Gastroesophageal sphincter (tissue), 4 donors: ENCODE measurements at regions not wholly inside any gene's neighbourhood (a gene's known extent, or its start where the extent isn't known, plus 50 kb on each side); places are given as distances from the start of the nearest gene placed in this dataset.

Experiments used
- ATAC-seq: fragments of 150-250 bp; one replicate; pipeline ENCODE4 v1.9.1; 2016; ENCODE audit warnings: mild to moderate bottlenecking, moderate library complexity
- H3K27ac ChIP-seq, 4 donors: fragments of 200-600 bp; sonication (generic) in 3 of 4; 1 replicate in 3 of 4; 2 replicates in 1 of 4; pipeline ENCODE4 v1.5.1; 2016 to 2019
- H3K27me3 ChIP-seq: fragments of 200-600 bp; sonication (generic); one replicate; pipeline ENCODE4 v1.5.1; 2019
- H3K36me3 ChIP-seq, 2 donors: fragments of 200-600 bp; sonication (generic); one replicate each; pipeline ENCODE4 v1.5.1; 2019; ENCODE audit warnings: control low read depth in 1 of 2
- H3K4me1 ChIP-seq, 3 donors: fragments of 200-600 bp; sonication (generic); 1 replicate in 2 of 3; 2 replicates in 1 of 3; pipeline ENCODE4 v1.5.1; 2016 to 2019; ENCODE audit warnings: control low read depth in 2 of 3
- H3K4me3 ChIP-seq, 2 donors: fragments of 200-600 bp; sonication (generic); one replicate each; pipeline ENCODE4 v1.5.1; 2019; ENCODE audit warnings: mild to moderate bottlenecking in 1 of 2, moderate library complexity in 1 of 2
- H3K9me3 ChIP-seq, 3 donors: fragments of 200-600 bp; sonication (generic); one replicate each; pipeline ENCODE4 v1.5.1; 2017 to 2019; ENCODE audit warnings: control low read depth in 2 of 3
- EP300 ChIP-seq: sonication (generic); formaldehyde crosslinking; IDR thresholded peaks from one replicate; pipeline ENCODE4 v1.6.1; 2017; ENCODE audit warnings: antibody characterized with exemption, mild to moderate bottlenecking
- POLR2A ChIP-seq, 2 donors: fragments of 450-650 bp; IDR thresholded peaks; one replicate each; pipeline ENCODE4 v1.6.1; 2017; ENCODE audit warnings: antibody characterized with exemption in 2 of 2, mild to moderate bottlenecking in 2 of 2, moderate library complexity in 1 of 2
- POLR2AphosphoS5 ChIP-seq: sonication (generic); formaldehyde crosslinking; IDR thresholded peaks from one replicate; pipeline ENCODE4 v1.6.1; 2017; ENCODE audit warnings: antibody characterized with exemption
- WGBS, 2 donors: methylation state at CpG; one replicate each; pipeline ENCODE4 v1.1.5; 2018; ENCODE audit warnings: low coverage in 1 of 2; 5-methylcytosine and 5-hydroxymethylcytosine counted together
- TF ChIP-seq, protein P1 (sequence below), 4 experiments: fragments of 200-600 bp in 2 of 4; fragments of 450-650 bp in 2 of 4; sonication (generic) in 1 of 4; IDR thresholded peaks; one replicate each; pipeline ENCODE4 v1.5.1; 2017 to 2019; ENCODE audit warnings: antibody characterized with exemption in 4 of 4, mild to moderate bottlenecking in 2 of 4, moderate library complexity in 2 of 4

DNA sequence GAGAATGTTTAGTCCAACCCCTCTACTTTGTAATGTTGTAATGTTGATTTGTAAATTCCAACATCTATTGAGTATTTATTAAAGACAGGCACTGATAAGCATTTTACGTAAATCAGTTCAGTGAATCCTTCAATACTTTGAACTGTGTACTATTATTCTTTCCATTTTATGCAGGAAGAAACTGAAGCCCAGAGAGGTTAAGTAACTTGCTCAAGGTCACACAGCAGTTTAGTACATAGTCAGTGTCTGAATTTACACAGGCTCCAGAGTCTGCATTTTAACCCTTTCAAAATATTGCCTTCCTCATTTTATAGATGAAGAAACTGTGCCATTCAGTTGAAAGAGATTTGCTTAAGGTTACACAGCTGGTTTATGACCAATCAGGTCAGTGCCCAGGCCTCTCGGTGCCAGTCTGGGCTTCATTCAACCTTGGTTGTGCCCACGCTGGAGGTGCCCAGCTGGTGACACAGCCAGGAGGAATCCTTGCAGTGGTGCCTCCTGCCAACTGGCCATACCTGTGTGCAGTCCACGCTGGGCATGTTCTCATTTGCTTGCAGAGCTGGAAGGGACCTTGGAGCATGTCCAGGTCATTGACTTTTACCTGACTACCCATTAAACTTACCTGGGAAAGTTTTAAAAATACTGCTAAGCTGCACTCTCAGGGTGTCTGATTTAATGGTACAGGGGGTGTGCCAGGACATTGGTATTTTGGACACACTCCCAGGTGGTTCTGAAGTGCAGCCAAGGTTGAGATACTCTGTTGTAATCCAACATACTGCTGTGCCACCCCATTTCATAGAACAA, 74.3 kb upstream of the CYRIA start:
- no peak for ATAC-seq
- Histone ChIP-seq H3K36me3 (no peaks in the 10 kb centered on the region), H3K4me3 (no peak overlapping the region), H3K9me3 (no peaks in the 10 kb centered on the region), H3K4me1 (peaks cover 0 to 12% (median 0%) of the 10 kb centered on the region in 3 donors), H3K27me3 (peaks cover 3% of the 10 kb centered on the region), H3K27ac (no peak overlapping the region)
- 61 to 94% methylated on average over 1 to 3 of the region's 4 CpGs for WGBS, 2 donors
- TF ChIP-seq, protein P1, sequence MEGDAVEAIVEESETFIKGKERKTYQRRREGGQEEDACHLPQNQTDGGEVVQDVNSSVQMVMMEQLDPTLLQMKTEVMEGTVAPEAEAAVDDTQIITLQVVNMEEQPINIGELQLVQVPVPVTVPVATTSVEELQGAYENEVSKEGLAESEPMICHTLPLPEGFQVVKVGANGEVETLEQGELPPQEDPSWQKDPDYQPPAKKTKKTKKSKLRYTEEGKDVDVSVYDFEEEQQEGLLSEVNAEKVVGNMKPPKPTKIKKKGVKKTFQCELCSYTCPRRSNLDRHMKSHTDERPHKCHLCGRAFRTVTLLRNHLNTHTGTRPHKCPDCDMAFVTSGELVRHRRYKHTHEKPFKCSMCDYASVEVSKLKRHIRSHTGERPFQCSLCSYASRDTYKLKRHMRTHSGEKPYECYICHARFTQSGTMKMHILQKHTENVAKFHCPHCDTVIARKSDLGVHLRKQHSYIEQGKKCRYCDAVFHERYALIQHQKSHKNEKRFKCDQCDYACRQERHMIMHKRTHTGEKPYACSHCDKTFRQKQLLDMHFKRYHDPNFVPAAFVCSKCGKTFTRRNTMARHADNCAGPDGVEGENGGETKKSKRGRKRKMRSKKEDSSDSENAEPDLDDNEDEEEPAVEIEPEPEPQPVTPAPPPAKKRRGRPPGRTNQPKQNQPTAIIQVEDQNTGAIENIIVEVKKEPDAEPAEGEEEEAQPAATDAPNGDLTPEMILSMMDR (IDR thresholded peaks at IDR 0.05) = no peak
- TF ChIP-seq POLR2A (IDR thresholded peaks at IDR 0.05) (no peak), POLR2AphosphoS5 (no peak), EP300 (no peak)

DNA sequence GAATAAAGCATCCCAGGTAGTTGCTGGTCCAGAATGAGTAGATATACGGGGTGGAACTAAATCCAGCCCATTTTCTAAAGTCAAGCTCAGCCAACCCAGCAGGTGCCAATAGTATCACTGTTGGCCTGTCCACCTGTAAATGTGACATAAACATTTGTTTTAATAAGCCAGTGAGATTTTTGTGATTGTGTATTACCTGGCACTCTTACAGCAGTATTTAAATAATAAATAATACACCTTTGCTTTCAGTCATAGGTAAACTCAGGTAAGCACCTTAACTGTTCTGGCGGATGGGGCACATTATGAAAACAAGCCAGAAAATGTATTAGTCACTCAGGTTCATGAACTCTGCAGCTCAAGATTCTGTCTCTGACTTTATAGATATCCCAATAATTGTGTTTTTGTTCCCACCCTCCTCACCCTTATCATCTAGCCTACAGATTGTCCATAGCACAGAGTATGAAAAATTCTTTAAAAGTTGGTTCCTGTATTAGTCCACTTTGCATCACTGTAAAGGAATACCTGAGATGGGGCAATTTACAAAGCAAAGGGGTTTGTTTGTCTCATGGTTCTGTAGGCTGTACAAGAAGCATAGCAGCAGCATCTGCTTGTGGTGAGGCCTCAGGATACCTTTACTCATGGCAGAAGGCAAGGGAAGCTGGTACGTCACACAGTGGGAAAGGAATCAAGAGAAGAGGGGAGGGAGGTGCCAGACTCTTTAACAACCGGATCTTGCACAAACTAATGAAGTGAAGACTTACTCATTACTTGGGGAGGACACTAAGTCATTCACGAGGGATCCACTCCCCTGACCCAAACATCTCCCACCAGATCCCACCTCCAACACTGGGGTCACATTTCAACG, 73.0 kb upstream of the CYRIA start:
- peaks cover 0 to 12% (median 0%) of the 10 kb centered on the region in 3 donors for H3K4me1 ChIP-seq
- H3K9me3 ChIP-seq = no peaks in the 10 kb centered on the region
- no peak overlapping the region for H3K4me3 ChIP-seq
- no peaks in the 10 kb centered on the region for H3K36me3 ChIP-seq
- TF ChIP-seq POLR2A (IDR thresholded peaks at IDR 0.05) (no peak), POLR2AphosphoS5 (no peak), EP300 (no peak)
- TF ChIP-seq, protein P1 (IDR thresholded peaks at IDR 0.05) = no peak
- H3K27me3 ChIP-seq = peaks cover 4% of the 10 kb centered on the region
- ATAC-seq = no peak
- WGBS, 2 donors = 79 to 93% methylated on average over 5 of the region's 6 CpGs
- H3K27ac ChIP-seq = no peak overlapping the region

DNA sequence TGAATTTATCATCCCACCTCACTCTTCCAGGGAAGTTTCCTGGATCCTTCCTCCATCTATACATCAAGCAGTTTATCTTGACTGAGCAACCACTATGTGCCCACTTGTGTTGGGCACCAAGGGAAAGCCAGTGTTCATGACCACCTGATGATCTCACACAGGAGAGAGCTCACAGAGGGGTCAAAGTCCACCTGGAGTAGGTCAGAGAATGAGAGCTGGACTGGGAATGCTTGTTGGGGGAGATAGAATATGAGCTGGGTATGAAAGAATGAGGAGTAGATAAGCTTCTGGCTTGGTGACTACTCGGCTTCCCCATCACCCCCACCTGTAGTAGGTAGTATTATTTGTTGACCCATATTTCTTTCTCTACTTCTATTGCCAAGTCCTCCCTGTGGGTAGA, 72.2 kb upstream of the CYRIA start:
- H3K4me1 ChIP-seq = peaks cover 0 to 12% (median 0%) of the 10 kb centered on the region in 3 donors
- H3K27ac ChIP-seq = no peak overlapping the region
- TF ChIP-seq, protein P1 (IDR thresholded peaks at IDR 0.05) = no peak
- TF ChIP-seq POLR2AphosphoS5 = no peak
- TF ChIP-seq POLR2A (IDR thresholded peaks at IDR 0.05) = no peak
- TF ChIP-seq EP300 = no peak
- peaks cover 9% of the 10 kb centered on the region for H3K27me3 ChIP-seq
- no peaks in the 10 kb centered on the region for H3K36me3 ChIP-seq
- no peak for ATAC-seq
- H3K4me3 ChIP-seq = no peak overlapping the region
- no peaks in the 10 kb centered on the region for H3K9me3 ChIP-seq
- 67% methylated on average over 1 of the region's 1 CpG; no CpG with 5 or more reads in 1 of the 2 donors for WGBS, 2 donors

DNA sequence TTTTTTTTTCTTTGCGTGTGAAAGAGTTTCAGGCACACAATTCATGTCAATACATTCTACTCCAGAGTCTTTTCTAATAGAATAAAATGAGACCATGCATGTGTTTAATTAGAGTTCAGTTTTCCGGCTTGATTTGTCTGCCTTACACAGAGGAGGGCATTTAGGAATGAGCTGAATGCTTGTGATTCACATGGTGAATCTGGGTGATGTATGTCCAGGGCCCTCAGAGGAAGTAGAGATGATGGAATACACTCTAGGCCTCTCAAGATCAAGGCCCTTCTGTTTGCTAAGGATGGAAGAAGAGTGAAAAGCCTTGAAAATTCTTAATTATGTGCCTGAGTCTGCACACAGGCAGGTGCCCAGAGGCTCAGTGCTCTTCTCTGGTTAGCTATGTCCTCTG, 71.0 kb upstream of the CYRIA start:
- Histone ChIP-seq H3K27me3 (peaks cover 9% of the 10 kb centered on the region), H3K4me3 (no peak overlapping the region), H3K9me3 (no peaks in the 10 kb centered on the region), H3K36me3 (no peaks in the 10 kb centered on the region), H3K4me1 (peaks cover 0 to 12% (median 0%) of the 10 kb centered on the region in 3 donors), H3K27ac (no peak overlapping the region)
- 76 to 100% methylated on average over 2 of the region's 2 CpGs for WGBS, 2 donors
- no peak for ATAC-seq
- TF ChIP-seq, protein P1 (IDR thresholded peaks at IDR 0.05) = no peak
- TF ChIP-seq POLR2AphosphoS5 (no peak), POLR2A (IDR thresholded peaks at IDR 0.05) (no peak)
